Uterus (tissue), 3 donors: ENCODE measurements at regions not wholly inside any gene's neighbourhood (a gene's known extent, or its start where the extent isn't known, plus 50 kb on each side); places are given as distances from the start of the nearest gene placed in this dataset.

Experiments used
- DNase-seq, 2 donors: peaks; one replicate each; pipeline ENCODE4 v3.0.0-alpha.2; 2019 to 2020
- H3K27ac ChIP-seq, 2 donors: fragments of 200-600 bp; sonication (generic); 1 replicate in 1 of 2; 2 replicates in 1 of 2; pipeline ENCODE4 v1.5.1; 2016 to 2018
- H3K27me3 ChIP-seq, 2 donors: fragments of 200-600 bp; sonication (generic); one replicate each; pipeline ENCODE4 v1.5.1; 2018 to 2019; ENCODE audit warnings: control low read depth in 1 of 2
- H3K36me3 ChIP-seq, 2 donors: fragments of 200-600 bp; sonication (generic); one replicate each; pipeline ENCODE4 v1.5.1; 2019; ENCODE audit warnings: control low read depth in 1 of 2
- H3K4me1 ChIP-seq, 2 donors: fragments of 200-600 bp; sonication (generic); one replicate each; pipeline ENCODE4 v1.5.1; 2018 to 2019; ENCODE audit warnings: control low read depth in 1 of 2
- H3K4me3 ChIP-seq, 2 donors: fragments of 200-600 bp; sonication (generic); 1 replicate in 1 of 2; 2 replicates in 1 of 2; pipeline ENCODE4 v1.5.1; 2018 to 2019; ENCODE audit warnings: mild to moderate bottlenecking in 1 of 2
- H3K9me3 ChIP-seq, 2 donors: fragments of 200-600 bp; sonication (generic); one replicate each; pipeline ENCODE4 v1.5.1; 2019; ENCODE audit warnings: control low read depth in 1 of 2
- CTCF ChIP-seq, 4 experiments: fragments of 200-600 bp in 2 of 4; fragments of 450-650 bp in 2 of 4; sonication (generic) in 2 of 4; IDR thresholded peaks; one replicate each; pipeline ENCODE4 v1.5.1; 2016 to 2019; ENCODE audit warnings: antibody characterized with exemption in 4 of 4, mild to moderate bottlenecking in 2 of 4, moderate library complexity in 1 of 4
- POLR2A ChIP-seq, 2 donors: fragments of 450-650 bp; IDR thresholded peaks; one replicate each; pipeline ENCODE4 v1.6.1; 2016; ENCODE audit warnings: antibody characterized with exemption in 2 of 2, mild to moderate bottlenecking in 1 of 2, moderate library complexity in 1 of 2
- intact Hi-C: fragments of 100-400 bp; cut with DNase I; formaldehyde crosslinking; loops from one replicate; pipeline ENCODE4 v1.15.1; 2023; ENCODE audit warnings: low total_unique reads
- donor health status: DM: yes; HTN: yes; CAD: no.

GRCh38 chr3:144264350-144264749 lies 292.7 kb downstream of the DIPK2A start:
- H3K36me3 ChIP-seq = no peaks in the 10 kb centered on the region
- TF ChIP-seq POLR2A (IDR thresholded peaks at IDR 0.05) (no peak), CTCF (IDR thresholded peaks at IDR 0.05) (no peak)
- intact Hi-C loops = no loop called here

GRCh38 chr3:144264794-144265193 lies 293.2 kb downstream of the DIPK2A start:
- no peaks in the 10 kb centered on the region for H3K9me3 ChIP-seq
- H3K27me3 ChIP-seq = no peaks in the 10 kb centered on the region
- H3K4me3 ChIP-seq = no peak overlapping the region
- TF ChIP-seq CTCF (IDR thresholded peaks at IDR 0.05) (no peak), POLR2A (IDR thresholded peaks at IDR 0.05) (no peak)
- no peak overlapping the region for H3K27ac ChIP-seq
- no peaks in the 10 kb centered on the region for H3K36me3 ChIP-seq
- intact Hi-C loops = no loop called here
- H3K4me1 ChIP-seq = no peaks in the 10 kb centered on the region
- no peak for DNase-seq

More at GRCh38 chr3:144264350-144264749, 292.7 kb downstream of the DIPK2A start:
- H3K4me1 ChIP-seq = no peaks in the 10 kb centered on the region
- H3K27me3 ChIP-seq = no peaks in the 10 kb centered on the region
- DNase-seq = no peak
- no peak overlapping the region for H3K4me3 ChIP-seq
- no peak overlapping the region for H3K27ac ChIP-seq
- no peaks in the 10 kb centered on the region for H3K9me3 ChIP-seq

- Histone ChIP-seq H3K27ac (no peak overlapping the region), H3K36me3 (no peaks in the 10 kb centered on the region), H3K9me3 (no peaks in the 10 kb centered on the region), H3K27me3 (no peaks in the 10 kb centered on the region), H3K4me1 (no peaks in the 10 kb centered on the region), H3K4me3 (no peak overlapping the region)
- DNase-seq = no peak
- TF ChIP-seq POLR2A (IDR thresholded peaks at IDR 0.05) (no peak), CTCF (IDR thresholded peaks at IDR 0.05) (no peak)
- intact Hi-C loops = no loop called here
Observed at GRCh38 chr3:144265542-144266100, 294.0 kb downstream of the DIPK2A start.

- Histone ChIP-seq H3K27ac (no peak overlapping the region), H3K9me3 (no peaks in the 10 kb centered on the region), H3K4me3 (no peak overlapping the region), H3K27me3 (no peaks in the 10 kb centered on the region), H3K36me3 (no peaks in the 10 kb centered on the region), H3K4me1 (no peaks in the 10 kb centered on the region)
- TF ChIP-seq POLR2A (IDR thresholded peaks at IDR 0.05) (no peak), CTCF (IDR thresholded peaks at IDR 0.05) (no peak)
- no peak for DNase-seq
- intact Hi-C loops = no loop called here
Observed at GRCh38 chr3:144270100-144270499, 298.5 kb downstream of the DIPK2A start.

GRCh38 chr3:144272680-144273079 lies 301.1 kb downstream of the DIPK2A start:
- TF ChIP-seq CTCF (IDR thresholded peaks at IDR 0.05) = no peak
- TF ChIP-seq POLR2A (IDR thresholded peaks at IDR 0.05) = no peak
- Histone ChIP-seq H3K4me3 (no peak overlapping the region), H3K27ac (no peak overlapping the region), H3K27me3 (no peaks in the 10 kb centered on the region), H3K9me3 (no peaks in the 10 kb centered on the region), H3K36me3 (no peaks in the 10 kb centered on the region), H3K4me1 (no peaks in the 10 kb centered on the region)
- DNase-seq = no peak
- intact Hi-C loops = no loop called here
